Thoracic aorta (tissue), 2 donors: ENCODE measurements at regions not wholly inside any gene's neighbourhood (a gene's known extent, or its start where the extent isn't known, plus 50 kb on each side); places are given as distances from the start of the nearest gene placed in this dataset.

Source experiments
- ATAC-seq: fragments of 150-250 bp; one replicate; pipeline ENCODE4 v1.8.0; 2017; ENCODE audit warnings: low read depth; ENCODE audit not compliant: insufficient number of reproducible peaks, low FRiP score
- DNase-seq: peaks from one replicate; pipeline ENCODE4 v3.0.0-alpha.2; 2020; ENCODE audit warnings: low spot score
- H3K27ac ChIP-seq, 2 donors: fragments of 200-600 bp; sonication (generic); 1 replicate in 1 of 2; 2 replicates in 1 of 2; pipeline ENCODE4 v1.5.1; 2016; ENCODE audit warnings: mild to moderate bottlenecking in 2 of 2, moderate library complexity in 2 of 2
- H3K27me3 ChIP-seq: fragments of 200-600 bp; sonication (generic); replicated peaks from 2 replicates; pipeline ENCODE4 v1.6.0; 2016; ENCODE audit warnings: mild to moderate bottlenecking; ENCODE audit not compliant: insufficient read depth
- H3K36me3 ChIP-seq: fragments of 200-600 bp; sonication (generic); one replicate; pipeline ENCODE4 v1.5.1; 2016
- H3K4me1 ChIP-seq, 2 donors: fragments of 200-600 bp; sonication (generic); 1 replicate in 1 of 2; 2 replicates in 1 of 2; pipeline versions ENCODE4 v1.5.1 to v1.6.0; 2016; ENCODE audit warnings: low read depth in 2 of 2, mild to moderate bottlenecking in 1 of 2; ENCODE audit not compliant: control insufficient read depth in 1 of 2
- H3K4me3 ChIP-seq: fragments of 200-600 bp; sonication (generic); 2 replicates; pipeline ENCODE4 v1.5.1; 2016; ENCODE audit warnings: mild to moderate bottlenecking
- H3K9me3 ChIP-seq: fragments of 200-600 bp; sonication (generic); 2 replicates; pipeline ENCODE4 v1.5.1; 2016
- CTCF ChIP-seq: fragments of 200-600 bp; sonication (generic); IDR thresholded peaks from one replicate; pipeline ENCODE4 v1.5.1; 2019; ENCODE audit warnings: antibody characterized with exemption

DNA sequence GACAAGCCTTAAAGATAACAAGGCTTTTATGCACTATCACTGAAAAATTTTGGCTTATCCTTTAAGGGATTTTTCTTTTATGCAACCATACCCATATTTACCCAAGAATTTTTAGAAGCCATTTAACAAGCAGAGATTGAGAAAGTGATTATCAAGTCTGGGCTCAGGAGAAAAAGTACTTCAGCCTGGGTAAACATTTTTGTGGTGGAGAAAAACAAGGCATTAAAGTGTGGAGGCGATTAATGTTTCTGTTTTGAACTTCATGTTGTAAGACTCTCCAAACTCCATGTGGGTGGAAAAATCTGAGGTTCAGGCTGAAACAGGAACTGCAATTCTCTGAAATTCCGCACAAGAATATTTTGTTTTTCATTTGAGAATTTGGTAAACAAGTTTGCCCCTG is 260.4 kb upstream of the KCNMB2 start:
- no peak for DNase-seq
- ATAC-seq = no peak
- H3K36me3 ChIP-seq = no peaks in the 10 kb centered on the region
- H3K4me1 ChIP-seq = peaks cover 9 to 15% of the 10 kb centered on the region in 2 donors
- no peak for TF ChIP-seq CTCF
- peaks cover 6% of the 10 kb centered on the region for H3K9me3 ChIP-seq
- H3K4me3 ChIP-seq = no peak overlapping the region
- no peaks in the 10 kb centered on the region for H3K27me3 ChIP-seq
- no peak overlapping the region for H3K27ac ChIP-seq

- no peak for ATAC-seq
- no peaks in the 10 kb centered on the region for H3K36me3 ChIP-seq
- peaks cover 9 to 15% of the 10 kb centered on the region in 2 donors for H3K4me1 ChIP-seq
- H3K27me3 ChIP-seq = no peaks in the 10 kb centered on the region
- DNase-seq = no peak
- peaks cover 6% of the 10 kb centered on the region for H3K9me3 ChIP-seq
- no peak overlapping the region for H3K27ac ChIP-seq
- no peak overlapping the region for H3K4me3 ChIP-seq
- no peak for TF ChIP-seq CTCF
Measured at GRCh38 chr3:178277605-178278004, 258.6 kb upstream of the KCNMB2 start.

DNA sequence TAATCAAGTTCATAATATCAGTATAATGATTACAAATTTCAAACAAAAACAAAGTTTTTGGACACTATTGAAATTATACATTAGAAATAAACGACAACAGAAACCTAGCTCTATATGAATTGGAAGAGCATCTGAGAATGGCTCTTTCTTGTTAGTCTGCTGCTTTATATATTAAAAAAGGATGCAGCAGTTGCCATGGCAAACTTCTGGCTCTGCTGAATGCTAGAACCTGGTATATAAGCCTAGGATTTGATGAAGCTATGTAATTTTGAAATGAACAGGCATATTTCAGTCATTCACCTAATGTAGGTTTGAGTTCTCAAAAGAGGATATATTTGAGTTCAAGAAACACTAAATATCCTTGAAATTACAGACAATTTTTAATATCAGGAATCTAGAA is 252.7 kb upstream of the KCNMB2 start:
- Histone ChIP-seq H3K27me3 (no peaks in the 10 kb centered on the region), H3K27ac (no peak overlapping the region), H3K9me3 (peaks cover 6% of the 10 kb centered on the region), H3K4me3 (no peak overlapping the region), H3K36me3 (no peaks in the 10 kb centered on the region), H3K4me1 (no peaks in the 10 kb centered on the region)
- no peak for TF ChIP-seq CTCF
- no peak for ATAC-seq
- no peak for DNase-seq

DNA sequence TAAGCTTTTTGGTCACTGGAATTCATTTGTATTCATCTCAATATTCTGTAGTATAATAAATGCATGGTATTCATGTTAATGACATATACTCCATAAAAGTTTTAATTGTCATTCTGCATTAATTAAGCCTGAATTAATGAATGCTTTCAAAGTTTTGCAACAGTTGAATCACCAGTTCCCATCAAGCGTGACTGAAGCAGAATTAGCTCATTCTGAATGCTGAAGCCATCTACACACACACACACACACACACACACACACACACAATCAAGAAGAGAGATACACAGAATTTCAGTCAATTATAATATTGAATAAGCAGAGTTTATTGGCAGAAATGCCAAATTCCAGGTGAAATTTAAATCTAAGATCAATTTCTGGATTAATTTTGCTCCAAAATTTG is 252.1 kb upstream of the KCNMB2 start:
- no peak overlapping the region for H3K4me3 ChIP-seq
- no peaks in the 10 kb centered on the region for H3K4me1 ChIP-seq
- TF ChIP-seq CTCF = no peak
- H3K27me3 ChIP-seq = no peaks in the 10 kb centered on the region
- no peak overlapping the region for H3K27ac ChIP-seq
- DNase-seq = no peak
- H3K9me3 ChIP-seq = peaks cover 6% of the 10 kb centered on the region
- no peak for ATAC-seq
- no peaks in the 10 kb centered on the region for H3K36me3 ChIP-seq

GRCh38 chr3:178288074-178288473 is 248.2 kb upstream of the KCNMB2 start:
- no peaks in the 10 kb centered on the region for H3K36me3 ChIP-seq
- H3K27me3 ChIP-seq = no peaks in the 10 kb centered on the region
- DNase-seq = no peak
- no peak for ATAC-seq
- H3K4me3 ChIP-seq = no peak overlapping the region
- no peaks in the 10 kb centered on the region for H3K9me3 ChIP-seq
- H3K4me1 ChIP-seq = no peaks in the 10 kb centered on the region
- no peak overlapping the region for H3K27ac ChIP-seq
- no peak for TF ChIP-seq CTCF
